ENCODE measurements at regions not wholly inside any gene's neighbourhood (a gene's known extent, or its start where the extent isn't known, plus 50 kb on each side); places are given as distances from the start of the nearest gene placed in this dataset.

DNA sequence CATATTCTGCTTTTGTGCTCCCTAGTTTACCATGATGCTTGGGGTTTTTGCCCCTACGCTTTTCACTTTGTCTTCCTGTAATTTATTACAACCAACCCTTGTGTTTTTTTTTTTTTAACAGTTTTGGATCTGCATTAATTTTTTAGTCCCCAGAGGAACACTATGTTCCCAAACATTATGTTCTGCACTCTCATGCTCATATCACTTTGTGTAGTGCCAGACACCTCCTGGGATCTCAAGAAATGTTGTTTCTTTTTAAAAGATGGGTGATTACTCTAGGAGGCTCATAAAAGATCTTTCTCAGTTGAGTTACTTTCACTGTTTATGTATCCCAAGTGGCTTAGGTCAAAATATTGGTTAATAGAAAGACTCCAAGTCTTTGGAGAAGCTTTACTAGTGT lies 116.2 kb upstream of the MKLN1 start:
- DNase-seq (ENCODE audit: low read depth, low spot score), result no peak

GRCh38 chr7:131212114-131212513 lies 115.6 kb upstream of the MKLN1 start:
- no peak for DNase-seq (ENCODE audit: low read depth, low spot score)

- no peak for DNase-seq (ENCODE audit: low read depth, low spot score)
These were observed 108.9 kb upstream of the MKLN1 start for GRCh38 chr7:131218727-131219128.

DNA sequence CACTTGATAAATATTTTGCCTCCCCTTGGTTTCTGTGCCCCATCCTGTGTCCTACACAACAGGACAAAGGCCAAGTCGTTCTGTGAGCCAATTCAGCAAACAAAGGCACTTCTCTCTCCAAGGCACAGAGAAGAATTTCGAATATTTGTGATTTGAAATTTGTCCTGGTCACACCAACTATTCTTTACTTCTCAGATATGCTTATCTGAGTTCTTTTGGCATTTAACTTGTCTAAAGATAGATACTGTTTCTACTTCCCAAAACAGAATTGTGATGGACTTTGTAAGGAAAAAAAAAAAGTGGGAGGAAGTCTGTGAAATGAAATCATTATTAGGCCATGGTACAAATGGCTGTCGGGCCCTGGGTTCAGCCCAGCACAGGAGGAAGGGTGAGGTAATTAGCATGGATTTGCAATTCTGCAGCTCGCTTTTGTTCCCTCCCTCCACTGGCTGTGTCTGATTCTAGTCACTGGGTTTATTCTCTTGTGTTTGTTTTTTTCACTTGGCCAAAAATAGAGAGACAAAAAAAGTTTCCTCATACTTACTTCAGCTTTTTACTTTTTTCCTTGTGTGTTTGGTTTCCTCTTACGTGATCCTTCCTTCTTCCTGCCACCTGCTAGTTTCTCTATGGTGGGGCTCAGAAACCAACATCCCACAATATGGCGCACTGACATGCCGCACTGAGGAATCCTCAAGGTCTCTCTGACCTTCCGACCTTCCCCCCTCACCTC lies 108.2 kb upstream of the MKLN1 start:
- no peak for DNase-seq (ENCODE audit: low read depth, low spot score)

DNA sequence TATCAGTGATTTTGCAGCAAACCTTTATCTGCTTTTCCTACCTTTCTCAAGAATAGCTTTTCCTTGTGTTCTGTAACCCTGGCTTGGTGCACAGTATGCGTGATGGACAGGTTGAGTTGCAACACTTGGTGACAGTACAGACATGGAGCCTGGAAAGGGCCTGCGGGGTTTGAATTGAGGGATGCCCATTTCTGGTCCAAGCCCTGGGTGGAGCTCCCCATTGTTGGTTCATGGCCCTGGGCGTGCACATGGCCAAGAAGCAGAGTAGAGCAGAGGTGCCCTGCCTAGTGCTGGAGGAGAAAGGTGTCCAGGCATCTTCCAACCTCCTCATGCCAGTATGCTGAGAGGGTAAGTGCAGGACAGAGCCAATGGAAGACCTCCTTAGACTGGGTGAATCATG lies 106.6 kb upstream of the MKLN1 start:
- DNase-seq (ENCODE audit: low read depth, low spot score), result no peak

DNA sequence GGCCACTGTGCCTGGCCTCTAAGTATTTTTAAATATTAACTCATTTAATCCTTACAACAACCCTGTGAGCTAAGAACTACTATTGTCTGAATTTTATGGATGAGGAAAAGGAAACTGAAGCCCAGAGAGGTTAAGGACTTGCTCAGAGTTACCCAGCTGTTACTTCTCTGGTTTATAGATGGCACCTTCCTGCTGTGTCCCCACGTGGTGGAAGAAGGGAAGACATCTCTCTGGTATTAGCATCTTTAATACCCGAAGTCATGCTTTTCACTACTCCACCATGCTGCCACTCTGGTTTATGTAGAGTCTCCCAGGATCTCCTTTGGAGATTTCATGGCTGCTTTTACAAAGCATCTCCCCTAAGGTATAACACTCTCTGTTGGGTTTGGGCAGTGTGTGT lies 105.5 kb upstream of the MKLN1 start:
- DNase-seq (ENCODE audit: low read depth, low spot score), result no peak

DNA sequence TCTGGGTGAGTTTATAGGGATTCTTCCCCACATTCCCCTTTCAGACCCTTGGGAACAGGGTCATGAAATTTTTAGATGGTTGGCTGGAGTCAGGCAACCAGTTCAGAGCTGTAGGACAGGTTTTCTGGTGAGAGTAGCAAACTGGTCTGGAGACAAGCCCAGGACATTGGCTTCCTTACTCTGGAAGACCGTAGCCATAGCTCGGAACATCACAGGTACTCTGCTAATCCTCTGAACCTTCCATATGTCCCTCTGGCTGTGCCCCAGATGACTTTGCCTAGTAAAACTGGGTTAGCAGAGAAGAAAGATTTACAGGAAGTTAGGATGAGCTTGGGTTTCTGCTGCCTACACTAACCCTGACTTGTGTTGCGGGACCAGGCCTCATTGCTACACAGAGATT lies 104.5 kb upstream of the MKLN1 start:
- no peak for DNase-seq (ENCODE audit: low read depth, low spot score)

DNA sequence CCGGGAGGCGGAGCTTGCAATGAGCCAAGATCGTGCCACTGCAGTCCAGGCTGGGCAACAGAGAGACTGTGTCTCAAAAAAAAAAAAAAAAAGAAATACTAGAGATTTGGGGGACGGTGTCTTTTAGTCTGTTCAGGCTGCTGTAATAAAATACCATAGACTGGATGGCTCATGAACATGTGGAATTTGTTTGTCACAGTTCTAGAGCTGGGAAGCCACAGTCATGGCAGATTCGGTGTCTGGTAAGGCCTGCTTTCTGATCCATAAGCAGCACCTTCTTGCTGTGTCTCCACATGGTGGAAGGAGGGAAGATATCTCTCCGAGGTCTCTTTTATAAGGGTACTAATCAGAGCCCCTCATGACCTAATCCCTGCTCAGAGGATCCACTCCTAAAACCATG lies 102.7 kb upstream of the MKLN1 start:
- DNase-seq (ENCODE audit: low read depth, low spot score), result no peak

DNA sequence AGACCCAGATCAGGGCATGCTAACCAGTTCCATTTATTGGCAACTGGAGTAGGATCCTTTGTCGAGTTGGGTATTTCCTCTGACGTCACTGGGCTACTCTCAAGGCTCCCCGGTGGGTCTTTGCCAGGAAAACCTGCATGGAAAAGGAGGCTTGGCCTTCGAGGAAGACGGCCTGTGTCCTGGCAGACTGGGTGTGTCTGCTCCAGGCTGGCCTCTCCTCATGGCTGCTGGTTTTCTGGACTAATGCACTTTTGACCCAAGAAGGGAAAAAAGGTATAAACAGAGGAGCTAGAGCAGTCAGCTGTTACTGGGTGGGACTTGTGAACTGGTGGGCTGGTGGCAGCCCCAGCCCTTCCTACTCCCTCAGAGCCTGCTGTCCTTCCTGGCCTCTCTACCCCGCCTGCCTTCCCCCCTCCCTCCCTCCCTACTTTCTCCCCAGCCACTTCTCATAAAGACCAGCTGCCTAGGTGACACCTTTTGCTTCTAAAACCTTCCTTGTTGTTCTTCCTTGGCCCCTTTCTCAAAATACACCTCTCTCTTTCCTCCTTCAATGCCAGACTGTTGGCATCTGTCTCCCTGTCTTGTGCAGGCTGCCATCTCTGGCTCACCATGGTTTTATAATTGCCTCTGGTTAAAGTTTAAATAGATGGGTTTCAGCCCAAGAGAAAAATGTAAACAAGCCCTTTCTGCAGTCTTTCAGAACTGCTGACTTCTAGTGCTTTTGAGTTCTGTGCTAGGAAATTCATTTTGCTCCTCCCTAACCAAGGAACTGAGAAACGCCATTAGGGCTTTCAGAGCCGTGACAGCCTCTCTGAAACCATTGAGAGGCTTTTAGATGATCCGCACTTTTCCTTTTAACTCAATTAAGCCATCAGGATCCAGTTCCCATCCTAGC lies 101.8 kb upstream of the MKLN1 start:
- no peak for DNase-seq (ENCODE audit: low read depth, low spot score)

DNA sequence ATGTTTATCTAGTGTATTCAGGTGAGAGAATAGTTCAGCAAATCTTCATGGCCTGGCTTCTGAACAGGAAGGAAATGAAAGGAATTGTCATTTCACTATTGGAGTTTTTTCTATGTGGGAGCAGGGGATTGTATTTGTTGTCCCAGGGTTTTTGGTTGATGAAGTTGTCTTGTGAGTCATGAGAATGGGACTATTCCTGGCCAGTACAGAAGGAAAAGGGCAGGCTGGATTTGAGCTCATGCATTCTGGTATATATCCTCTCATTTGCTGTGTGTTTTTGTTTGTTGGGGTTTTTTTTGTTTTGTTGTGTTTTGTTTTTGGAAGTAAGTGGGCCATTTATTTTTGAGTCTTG lies 101.2 kb upstream of the MKLN1 start:
- no peak for DNase-seq (ENCODE audit: low read depth, low spot score)

DNA sequence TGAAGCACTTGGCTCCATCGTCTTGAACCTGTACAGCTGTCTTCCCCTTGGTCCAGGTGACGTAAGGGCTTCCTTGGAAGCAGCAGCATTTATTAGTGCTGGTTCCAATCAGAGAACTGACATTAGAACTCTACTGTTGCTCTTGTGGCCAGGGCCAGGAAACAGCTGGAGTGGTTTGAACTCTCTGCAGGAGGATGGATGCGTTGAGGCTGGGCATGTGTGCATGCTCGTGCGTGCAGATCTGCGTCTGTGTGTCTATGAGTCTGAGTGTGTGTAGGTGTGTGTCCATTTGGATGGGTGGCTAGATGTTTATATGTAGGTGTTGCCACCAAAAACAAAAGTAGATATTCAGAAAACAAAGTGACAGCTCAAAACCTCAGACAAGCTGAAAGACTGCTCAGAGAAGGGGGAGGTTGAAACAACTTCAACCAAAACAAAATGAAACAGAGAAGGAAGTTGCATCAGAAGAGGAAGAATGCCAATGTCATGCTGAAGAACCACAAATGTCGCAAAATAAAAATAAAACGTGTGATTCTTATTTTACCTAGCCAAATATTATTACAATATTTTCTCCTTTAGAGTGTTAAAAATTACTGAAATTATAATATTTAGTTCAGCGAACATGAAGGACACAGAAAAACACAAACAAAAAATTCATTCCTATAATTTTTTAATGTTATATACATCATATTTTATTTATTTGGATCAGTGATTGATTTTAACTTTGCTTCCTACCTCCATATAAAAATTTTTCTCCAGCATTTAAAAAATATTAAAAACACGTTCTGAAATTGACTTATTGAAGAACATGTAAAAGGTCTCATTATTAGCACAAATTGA lies 96.1 kb upstream of the MKLN1 start:
- peak; percentile 24 for DNase-seq (ENCODE audit: low read depth, low spot score)

GRCh38 chr7:131232768-131233167 lies 94.9 kb upstream of the MKLN1 start:
- DNase-seq (ENCODE audit: low read depth, low spot score), result no peak

- DNase-seq (ENCODE audit: low read depth, low spot score), result no peak
These were observed 94.5 kb upstream of the MKLN1 start for GRCh38 chr7:131233193-131233592.

GRCh38 chr7:131234719-131235488 lies 92.8 kb upstream of the MKLN1 start:
- no peak for DNase-seq (ENCODE audit: low read depth, low spot score)

DNA sequence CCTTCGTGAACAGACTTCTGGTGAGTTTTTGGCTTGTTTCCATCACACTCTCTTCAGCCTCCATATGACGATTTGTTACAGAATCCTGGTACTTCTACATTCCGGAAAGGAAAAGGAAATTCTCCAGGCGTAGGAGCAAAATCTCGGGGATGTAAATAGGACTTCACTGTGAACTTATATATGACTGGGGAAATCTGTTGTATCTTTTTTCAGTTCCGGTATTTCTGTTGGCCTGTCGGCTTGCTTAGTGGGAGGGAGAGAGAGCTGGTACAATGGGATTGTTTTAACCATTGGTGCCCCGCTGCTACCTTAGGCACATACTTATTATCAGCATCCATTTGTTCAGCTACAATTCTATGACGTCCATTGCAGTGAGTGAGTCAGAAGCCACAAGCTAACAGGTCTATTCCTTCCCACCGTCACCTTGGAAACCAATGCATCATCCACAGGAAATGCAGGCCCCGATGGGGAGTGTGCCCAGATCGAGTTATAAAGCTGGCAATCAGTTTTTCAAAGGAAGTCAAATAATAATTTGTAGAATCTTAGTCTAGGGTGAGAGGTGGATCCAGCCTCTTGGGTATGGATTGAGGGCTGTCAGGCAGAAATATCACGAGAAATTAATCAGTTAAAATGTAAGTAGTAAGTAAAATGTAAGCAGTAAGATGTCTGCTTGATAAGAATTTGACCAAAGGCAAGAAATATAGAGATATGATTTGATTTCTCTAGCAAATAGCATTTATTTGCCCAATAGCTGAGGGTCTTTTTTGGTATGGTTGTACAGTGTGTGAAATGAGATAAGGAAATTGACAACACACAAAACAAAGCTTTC lies 92.0 kb upstream of the MKLN1 start:
- DNase-seq (ENCODE audit: low read depth, low spot score), result peak; percentile 59

DNA sequence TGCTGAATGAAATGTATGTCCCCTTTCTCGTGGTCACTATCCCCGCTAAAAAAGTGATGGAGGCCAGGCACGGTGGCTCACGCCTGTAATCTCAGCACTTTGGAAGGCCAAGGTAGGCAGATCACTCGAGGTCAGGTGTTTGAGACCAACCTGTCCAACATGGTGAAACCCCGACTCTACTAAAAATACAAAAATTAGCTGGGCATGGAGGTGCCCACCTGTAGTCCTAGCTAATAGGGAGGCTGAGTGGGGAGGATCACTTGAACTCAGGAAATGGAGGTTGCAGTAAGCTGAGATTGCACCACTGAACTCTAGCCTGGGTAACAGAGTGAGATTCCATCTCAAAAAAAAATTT lies 91.4 kb upstream of the MKLN1 start:
- DNase-seq (ENCODE audit: low read depth, low spot score), result no peak

GRCh38 chr7:131238347-131238931 lies 89.2 kb upstream of the MKLN1 start:
- no peak for DNase-seq (ENCODE audit: low read depth, low spot score)

DNA sequence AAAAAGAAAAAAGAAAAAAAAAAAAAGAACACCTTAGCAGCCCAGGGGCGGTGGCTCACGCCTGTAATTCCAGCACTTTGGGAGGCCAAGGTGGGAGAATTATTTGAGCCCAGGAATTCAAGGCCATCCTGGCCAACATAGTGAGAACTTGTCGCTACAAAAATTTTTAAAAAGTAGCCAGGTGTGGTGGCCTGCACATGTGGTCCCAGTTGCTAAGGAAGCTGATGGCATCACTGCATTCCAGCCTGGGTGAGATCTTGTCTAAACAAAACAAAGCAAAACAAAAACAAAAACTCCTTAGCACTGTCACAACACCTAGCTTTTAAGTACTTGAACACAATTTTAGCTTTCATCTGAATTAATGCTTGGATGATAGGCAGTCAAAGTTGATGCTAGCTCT lies 86.3 kb upstream of the MKLN1 start:
- DNase-seq (ENCODE audit: low read depth, low spot score), result no peak

DNA sequence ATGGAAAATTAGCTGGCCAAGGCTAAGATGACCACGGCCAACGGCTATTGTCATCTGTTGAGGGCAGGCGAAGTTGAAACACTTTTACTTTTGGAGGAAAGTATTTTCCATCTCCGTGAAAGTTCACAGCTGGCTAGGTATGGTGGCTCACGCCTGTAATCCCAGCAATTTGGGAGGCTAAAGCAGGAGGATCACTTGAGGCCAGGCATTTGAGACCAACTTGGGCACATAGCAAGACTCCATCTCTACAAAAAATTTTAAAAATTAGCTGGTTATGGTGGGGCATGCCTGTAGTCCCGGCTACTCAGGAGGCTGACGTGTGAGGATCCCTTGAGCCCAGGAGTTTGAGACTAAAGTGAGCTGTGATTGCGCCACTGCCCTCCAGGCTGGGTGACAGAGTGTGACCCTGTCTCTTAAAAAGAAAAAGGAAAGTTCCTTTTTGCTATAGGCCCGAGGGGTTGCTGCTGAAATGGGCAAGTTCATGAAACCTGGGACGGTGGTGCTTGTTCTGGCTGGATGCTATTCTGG lies 85.5 kb upstream of the MKLN1 start:
- no peak for DNase-seq (ENCODE audit: low read depth, low spot score)

GRCh38 chr7:131244259-131244852 lies 83.3 kb upstream of the MKLN1 start:
- DNase-seq (ENCODE audit: low read depth, low spot score), result no peak

Measured in activated CD4-positive, CD25-positive, alpha-beta regulatory T cell treated with anti-CD3 and anti-CD28 coated beads, Interleukin-2, amount 50 U/mL, for 16 hours (primary cell).